CD1c-positive myeloid dendritic cell (primary cell): ENCODE measurements at regions not wholly inside any gene's neighbourhood (a gene's known extent, or its start where the extent isn't known, plus 50 kb on each side); places are given as distances from the start of the nearest gene placed in this dataset.

ENCODE experiments used
- DNase-seq: peaks from one replicate; pipeline ENCODE4 v3.0.0-alpha.2; 2016; ENCODE audit errors: extremely low spot score

DNA sequence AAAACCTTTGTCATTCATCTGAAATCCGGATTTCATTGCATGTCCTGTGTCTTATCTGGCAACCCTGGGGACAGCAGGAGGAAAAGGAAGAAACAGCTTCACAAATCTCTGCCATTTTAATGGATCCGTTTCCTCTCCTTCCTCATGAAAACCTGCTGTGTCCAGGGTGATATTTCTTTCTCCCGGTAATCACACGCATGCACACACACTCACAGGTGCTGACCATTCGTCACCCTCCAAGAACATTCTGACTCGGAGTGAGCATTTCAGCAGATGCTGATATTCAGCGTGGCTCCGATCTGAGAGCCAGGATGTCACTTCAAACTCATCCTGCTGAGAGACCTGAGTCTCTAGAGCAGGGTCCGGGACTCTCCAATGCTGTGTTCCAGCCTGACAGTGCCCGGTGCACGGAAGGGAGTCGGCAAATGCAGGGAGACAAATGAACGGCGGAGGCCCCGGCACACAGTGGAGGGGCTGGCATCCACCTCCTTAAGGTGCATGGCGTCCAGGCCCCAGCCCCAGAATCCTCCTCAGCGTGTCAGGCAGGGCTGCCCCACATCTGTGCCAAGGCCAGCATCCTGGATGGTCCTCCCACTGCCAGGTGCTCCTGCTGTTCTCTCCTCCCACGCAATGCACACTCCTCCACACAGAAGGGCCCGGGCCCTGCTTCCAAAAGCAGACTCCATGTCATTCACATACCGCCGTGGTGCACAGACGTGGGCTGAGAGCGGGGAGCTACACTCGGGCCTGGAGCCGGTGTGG lies 70.7 kb downstream of the RBFOX3 start:
- DNase-seq = no peak

DNA sequence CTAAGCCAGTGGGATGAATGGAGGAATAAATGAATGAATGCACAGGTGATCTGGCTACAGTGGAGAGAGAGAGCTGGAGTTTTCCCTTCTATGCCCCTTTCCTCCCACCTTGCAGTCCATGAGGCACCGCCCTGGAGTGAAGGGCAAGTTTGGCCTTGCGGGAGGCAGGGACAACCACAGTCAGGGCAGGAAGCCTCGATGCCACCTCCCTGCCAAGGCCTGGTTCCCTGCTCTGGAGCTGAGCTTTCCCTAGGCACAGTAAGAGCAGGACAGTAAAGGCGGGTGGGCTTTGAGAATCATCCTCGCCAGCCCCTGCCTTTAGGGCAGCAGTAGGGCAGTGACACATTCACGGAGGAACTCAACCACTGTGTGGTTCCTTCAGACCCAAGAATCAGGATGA lies 72.6 kb downstream of the RBFOX3 start:
- no peak for DNase-seq

DNA sequence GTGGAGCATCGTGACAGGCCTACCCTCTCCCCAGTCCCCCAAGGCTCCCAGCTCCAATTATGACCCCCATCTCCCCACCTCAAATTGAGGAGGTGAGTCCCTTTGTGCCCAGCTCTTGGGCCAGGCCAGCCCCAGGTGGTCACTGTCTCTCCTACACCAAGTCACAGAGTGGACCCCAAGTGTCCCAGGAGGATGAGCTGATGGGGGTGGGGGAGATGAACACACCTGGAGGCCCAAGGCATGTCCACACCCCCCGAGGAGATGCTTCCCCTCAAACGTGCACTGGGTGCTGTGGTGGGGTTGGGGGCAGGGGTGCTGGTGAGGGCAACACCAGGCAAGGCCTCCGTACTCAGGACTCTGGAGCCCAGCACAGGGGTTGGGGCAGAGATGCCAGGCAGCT lies 73.2 kb downstream of the RBFOX3 start:
- DNase-seq = no peak

DNA sequence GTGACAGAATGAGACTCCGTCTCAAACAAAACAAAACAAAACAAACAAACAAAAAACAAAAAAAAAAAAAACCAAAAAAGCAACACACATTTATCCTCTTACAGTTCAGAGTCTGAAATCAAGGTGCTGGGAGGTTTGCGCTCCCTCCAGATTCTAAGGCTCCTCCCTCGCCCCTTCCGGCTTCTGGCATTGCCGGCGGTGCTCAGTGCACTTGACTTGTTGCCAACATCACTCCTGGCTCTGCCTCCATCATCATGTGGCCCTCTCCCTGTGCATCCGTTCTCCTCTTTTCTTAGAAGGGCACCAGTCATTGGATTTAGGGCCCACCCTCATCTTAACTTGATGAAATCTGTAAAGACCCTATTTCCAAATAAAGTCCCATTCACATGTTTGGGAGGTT lies 73.8 kb downstream of the RBFOX3 start:
- DNase-seq = no peak

DNA sequence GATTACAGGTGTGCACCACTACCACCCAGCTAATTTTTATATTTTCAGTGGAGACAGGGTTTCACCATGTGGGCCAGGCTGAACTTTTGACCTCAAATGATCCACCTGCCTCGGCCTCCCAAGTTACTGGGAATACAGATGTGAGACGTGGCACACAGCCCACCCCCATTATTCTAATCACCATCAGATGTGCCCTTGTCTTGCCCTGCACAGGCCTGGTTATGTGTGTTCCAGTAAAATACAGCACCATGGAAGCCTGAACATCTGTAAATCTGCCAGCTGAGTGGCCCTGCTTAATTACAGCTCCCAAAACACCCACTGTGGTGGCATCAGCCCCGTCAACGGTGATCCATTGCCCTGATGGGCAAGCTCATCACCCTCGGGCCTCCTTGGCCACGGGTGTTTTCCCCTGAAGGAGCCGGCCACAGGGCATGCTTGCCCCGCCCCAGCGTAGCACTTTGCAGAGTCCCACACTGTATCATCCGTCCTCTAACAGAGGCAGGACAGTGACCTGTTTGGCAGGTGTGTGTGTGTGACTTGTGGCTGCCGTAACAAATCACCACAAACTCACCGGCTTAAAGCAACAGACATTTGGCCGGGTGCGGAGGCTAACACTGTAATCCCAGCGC lies 74.5 kb downstream of the RBFOX3 start:
- no peak for DNase-seq

DNA sequence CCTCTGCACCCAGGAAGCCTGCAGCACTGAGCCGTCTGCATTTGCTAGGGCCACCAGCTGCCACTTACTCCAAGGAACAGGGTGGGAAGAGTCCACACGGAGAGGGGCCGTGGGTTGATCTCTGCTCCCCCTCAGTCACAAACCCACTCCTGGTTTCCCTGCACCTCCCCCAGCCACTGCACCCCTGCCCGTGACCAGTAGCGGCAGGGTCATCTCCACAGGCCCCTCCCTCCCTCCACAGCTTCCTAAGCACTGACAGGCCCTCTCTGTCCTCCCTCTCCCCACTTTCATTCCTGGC lies 75.2 kb downstream of the RBFOX3 start:
- no peak for DNase-seq

DNA sequence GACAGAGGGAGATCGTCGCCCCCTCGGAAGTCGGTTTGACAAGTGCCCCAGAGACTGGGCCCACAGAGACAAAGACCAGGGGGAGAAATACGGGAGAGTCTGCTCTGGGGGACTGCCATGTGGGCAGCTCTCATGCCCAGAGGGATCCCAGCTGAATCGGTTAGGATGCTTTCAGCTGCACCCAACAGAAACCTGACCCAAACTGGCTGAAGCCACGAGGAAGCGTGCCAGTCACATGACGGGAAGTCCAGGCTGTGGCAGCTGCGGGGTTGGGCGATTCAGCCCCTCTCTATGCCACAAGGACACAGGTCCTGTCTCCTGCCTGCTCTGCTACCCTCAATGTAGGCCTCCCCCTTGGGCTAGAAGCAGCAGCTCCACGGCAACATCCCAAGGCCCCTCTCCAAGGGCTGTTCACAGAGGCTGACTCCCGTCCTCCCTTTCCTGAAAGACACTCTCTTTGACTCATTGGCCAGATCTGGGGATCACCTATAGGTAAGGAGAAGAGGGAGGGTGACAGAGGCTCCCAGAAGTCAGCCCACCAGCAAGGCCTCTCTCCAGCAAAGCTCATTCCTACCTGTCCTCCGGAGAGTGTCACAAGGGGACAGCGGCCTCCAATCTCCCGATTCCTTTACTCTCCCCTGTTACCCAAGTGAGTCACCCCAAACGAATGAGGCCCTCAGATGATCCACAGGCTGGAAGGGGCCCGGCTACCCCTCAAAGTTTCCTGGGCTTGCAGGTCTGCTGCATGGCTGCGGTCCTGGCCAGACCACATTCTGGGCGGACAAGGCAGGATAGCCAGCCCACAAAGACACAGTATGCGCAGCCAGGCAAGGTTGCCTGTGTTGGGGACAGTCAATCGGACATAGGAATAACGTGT lies 75.8 kb downstream of the RBFOX3 start:
- DNase-seq = no peak

DNA sequence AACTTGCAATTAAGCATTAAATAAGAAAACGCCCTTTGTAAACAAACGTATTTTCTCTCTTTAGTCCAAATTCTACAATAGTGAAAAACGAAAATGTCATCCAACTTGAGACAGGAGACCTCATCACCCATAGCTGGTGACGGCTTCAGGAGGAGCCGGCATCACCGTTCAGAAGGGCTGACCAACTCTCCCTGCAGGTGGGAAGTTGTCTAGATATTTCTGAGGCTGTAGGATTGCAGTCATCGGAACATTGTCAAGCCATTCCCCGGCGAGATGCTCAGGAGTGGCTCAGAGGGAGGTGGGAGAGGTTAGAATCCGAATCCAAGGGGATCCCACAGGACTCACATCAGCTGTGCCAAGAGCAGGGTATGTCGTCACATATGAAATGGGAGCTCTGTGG lies 76.7 kb downstream of the RBFOX3 start:
- no peak for DNase-seq

DNA sequence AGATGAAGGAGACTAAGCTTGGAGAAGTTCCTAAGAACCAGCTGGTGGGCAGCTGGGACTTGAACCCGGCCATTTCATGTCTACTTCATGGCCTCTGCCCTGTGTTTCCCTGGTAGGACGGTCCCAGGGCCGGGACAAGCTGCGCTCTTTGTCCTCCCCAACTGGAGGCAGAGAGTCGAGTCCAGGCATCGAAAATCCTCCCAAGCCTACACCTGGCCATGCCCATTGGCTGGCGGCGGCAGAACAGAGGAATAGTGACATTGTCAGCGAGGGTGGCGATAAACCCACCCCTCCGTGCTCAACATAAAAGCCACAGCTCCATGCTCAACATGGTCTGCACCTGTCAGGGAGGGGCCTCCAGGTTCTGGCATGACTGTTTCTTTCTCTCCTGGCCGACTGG lies 77.7 kb downstream of the RBFOX3 start:
- no peak for DNase-seq

DNA sequence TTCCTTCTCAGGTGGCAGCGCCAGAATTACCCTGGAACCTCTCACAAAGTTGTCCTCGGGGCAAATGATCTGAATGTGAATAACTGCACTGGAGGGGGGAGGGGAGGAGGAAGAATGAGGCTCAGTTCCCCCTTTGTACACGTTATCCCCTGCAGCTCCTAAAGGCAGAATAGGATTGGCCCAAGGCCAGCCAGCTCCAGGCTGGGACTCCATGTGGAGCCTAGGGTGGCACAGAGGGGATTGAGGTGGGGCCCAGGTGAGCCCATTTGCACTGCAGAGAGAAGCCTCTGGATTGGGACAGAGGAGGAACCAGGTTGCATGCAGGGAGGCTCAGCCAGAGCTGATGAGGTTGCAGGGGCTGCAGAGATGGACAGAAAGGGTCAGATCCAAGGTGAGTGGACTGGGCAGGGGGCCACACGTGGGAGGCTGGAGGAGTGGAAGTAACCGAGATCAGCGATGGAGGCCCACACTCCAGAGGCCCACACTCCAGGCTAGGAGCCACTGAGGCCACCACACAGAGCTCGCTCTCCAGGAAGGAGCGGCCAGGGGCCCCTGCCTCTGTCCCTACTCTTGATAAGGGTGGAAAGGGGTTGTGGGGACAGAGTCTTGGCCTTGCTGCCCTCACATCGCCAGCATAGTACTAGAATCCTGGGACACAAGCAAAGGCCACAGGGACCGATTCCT lies 78.6 kb downstream of the RBFOX3 start:
- DNase-seq = no peak

DNA sequence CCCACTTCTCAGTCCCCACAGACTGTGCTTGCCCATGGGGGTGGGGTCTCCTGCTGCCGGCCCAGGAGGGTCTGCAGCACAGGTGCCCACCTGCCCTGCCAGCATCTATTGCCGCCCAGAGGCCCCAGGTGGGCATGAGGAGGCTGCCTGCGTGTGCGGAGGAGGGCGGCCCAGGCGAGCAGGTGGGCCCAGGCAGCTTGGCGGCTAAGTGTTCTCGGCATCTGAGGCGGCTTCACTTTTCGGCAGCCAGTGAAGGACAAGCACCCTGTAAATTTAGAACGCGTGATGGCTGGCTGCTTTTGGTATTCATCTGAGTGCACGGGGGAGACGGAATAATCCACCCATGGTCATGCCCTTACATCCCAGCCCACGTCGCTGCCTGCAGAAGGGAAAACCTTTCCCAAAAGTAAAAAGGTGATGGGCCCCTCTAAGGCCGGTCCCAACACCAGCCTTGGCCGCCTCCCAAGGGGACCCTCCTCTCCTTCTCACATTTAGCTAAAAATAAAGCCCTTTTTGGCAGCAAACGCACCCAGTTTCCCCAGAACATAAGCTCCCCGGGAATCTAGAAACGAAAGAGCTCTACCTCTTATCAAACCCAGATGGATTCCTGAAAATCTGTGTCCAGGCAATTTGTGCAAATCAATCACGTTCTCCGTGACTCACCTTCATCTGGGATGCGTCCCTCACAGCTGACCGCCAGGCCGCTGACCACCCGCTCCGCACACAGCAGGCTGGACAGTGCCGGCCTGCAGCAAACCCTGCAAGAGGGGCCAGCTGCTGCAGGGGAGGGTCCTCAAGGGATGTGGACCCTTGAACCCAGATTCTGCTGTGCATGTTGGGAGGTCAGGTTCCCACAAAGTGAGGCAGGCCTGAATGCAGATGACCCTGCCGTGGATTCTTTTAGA lies 79.4 kb downstream of the RBFOX3 start:
- no peak for DNase-seq

DNA sequence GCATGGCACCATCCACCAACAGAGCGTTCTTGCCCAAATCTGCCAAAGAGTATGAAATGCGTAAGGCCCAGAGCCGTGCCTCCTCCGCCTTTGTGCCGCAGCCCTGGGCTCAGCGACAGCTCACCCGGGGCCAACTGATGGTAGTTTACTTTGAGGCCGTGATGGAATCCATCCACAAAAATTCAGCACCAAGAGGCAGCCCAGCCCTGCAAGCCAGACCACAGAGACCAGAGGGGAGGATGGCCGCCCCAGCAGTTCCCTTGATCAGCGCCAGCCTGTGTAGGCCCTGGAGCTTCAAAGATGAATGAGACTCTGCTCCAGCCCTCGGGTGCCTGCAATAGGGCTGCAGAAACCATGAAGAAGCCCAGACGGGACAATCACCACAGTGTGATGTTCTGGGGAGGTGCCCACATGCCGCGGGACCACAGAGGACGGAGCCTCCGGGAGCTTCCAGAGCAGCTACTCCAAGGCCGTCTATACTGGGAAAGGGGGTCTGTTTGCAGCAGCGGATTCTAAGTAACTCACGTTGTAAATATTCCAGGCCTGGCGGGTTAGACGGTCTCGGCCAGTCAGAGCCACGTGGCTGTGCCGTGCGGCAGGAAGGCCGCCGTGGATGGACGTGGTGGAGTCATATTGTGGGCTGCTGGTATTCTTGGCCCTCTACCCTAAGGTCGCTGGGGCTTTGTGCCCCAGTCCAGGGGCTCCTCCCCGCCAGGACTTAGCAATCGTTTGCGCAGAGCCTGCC lies 80.3 kb downstream of the RBFOX3 start:
- DNase-seq = no peak

DNA sequence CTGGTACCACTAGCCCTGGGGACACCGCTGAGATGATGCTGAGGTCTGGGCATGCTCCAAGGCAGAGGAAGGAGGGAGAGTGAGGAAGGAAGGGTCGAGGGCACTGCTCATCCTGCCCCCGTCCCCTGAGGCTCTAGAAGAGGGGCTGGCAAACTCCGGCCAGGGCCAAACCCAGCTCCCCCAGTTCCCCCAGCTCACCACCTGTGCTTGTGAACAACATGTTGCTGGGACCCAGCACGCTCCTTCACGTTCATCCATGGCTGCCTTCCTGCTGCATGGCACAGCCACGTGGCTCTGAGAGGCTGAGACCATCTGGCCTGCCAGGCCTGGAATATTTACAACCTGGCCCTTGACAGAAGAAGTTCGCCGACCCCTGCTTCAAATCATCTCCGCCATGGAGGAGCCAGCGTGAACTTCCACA lies 81.2 kb downstream of the RBFOX3 start:
- DNase-seq = no peak

DNA sequence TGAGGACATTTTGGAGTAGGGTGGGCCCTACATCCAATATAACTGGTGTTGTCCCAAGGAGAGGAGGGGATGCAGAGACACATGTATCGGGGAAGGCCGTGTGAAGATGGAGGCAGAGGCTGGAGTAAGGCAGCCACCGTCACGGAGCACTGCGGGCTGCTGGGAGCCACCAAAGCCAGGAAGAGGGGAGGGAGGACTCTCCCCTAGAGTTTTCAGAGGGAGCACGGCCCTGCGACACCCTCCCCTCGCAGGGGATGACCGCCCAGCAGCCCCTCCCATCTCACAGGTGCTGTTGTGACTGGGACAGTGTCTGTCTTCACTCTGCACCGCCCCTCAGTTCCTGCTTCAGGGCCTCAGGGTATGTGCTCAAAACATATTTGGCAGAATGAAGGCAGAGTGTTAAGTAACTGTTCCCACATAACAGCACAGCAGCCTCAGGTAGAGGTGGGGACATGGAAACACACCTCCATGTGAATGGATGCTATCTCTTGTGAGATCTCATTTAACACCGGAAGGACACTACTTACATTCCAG lies 82.2 kb downstream of the RBFOX3 start:
- DNase-seq = no peak

DNA sequence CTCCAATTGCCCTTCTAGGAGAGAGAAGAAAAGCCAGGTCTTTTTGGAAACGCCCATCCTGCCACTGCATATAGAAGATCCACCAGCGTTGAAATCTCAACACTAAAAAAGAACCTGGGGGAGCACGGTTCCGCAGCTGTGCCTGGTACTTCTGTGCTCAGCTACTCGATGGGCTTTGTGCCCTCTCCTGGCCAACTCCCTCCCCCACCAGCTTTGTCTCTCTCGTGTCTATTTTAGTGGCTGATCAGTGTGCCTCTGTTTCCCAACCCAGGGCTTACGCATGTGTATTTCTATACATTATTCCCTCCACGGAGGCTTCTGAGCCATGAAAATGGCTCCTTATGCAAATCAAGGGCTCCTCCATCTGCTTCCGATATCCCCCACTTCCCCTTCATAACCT lies 83.5 kb downstream of the RBFOX3 start:
- DNase-seq = no peak

DNA sequence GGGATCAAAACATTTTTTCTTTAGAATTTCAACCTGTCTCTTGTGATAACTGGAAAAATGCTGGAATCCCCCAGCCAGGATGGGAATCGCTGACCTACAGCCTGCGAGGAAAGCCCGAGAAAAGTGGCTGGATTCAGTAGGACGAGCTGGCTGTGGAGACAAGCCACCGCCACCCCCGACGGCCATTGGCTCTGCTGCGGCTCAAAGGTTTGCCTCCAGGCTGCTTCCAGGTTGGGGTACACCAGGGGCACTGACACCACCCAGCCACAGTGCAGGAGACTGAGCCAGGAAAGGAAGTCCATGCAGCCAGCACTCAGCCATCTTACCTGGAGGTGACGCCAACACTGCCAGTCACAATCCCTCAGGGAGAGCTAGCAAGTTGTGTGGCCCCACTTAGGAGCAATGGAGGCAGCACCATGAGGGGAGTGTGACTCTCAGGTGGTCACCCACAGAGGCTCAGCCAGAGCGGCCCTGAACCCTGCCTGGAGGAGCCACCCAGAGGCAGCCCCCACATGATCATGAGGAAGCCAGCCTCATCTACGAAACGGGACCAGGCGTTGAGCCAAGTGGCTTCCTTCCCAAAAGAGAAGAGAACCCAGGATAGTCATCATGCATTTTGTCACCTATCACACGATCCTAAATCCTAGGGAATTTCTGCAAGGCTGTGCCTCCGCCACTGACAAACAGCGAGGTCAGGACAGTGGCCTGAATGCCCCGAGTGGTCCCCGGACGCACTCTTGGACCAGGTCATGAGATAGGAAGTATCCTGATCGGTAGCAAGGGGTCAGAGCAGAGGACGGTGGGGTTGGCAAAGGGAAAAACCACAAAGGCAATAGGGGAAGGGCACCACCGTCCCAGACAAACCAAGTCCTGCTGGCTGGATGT lies 84.8 kb downstream of the RBFOX3 start:
- no peak for DNase-seq

DNA sequence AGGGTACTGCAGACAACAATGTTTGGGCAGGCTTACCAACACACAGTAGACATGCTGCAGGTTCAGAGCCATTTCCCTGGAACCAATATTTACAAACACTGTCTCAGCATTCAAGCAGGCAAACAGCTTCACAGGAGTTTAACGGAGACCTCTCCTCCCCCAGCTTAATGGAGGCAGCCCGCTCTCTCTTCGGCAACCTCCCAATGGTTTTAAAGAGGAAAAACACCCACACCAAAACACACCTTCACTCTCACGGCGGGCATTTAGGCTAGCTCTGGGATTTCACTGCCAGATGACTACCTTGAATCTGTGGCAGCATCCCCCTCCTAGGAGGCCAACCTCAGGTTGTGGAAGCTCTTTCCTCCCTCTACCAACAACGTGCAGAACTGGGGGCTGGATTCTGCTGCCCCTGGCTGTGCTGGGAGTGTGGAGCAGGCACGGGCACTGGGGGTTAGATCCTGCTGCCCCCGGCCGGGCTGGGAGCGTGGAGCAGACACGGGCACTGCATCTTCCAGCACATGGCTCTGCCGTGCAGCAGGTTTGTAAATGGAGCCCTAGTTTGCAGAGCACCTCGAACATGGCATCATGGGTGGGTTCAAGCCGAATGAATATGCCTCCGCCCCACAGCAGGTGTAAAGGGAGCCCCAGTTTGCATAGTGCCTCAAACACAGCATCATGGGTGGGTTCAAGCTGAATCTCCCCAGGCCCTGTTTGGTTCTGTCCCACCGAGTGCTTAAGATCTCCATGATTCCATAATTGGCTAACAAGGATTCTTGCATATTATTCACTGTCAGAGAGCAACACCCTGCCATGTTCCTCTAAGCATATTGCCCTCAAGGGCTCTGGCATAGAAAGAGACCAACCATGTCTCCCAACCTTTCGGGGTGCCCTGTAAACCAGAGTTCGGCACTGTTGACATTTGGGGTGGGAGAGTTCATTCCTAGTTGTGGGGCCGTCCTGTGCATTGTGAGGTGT lies 86.4 kb downstream of the RBFOX3 start:
- no peak for DNase-seq

DNA sequence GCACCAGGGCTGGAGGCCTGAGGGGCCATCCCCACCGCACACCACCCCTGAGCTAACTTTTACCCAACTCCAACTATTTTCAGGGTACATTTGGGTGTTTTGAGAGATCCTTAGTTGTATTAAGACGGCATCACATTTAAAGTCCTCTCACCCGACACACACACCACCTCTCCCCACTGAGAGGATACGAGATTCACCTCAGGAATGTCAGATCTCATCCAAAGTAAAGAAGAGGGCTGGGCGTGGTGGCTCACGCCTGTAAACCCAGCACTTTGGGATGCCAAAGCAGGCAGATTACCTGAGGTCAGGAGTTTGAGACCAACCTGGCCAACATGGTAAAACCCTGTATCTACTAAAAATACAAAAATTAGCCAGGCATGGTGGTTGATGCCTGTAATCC lies 88.4 kb downstream of the RBFOX3 start:
- no peak for DNase-seq
